DND-41 (cell line): ENCODE measurements at regions not wholly inside any gene's neighbourhood (a gene's known extent, or its start where the extent isn't known, plus 50 kb on each side); places are given as distances from the start of the nearest gene placed in this dataset.

Source experiments
- CTCF ChIP-seq: IDR thresholded peaks from 2 replicates; pipeline ENCODE4 v1.5.1; 2012; ENCODE audit warnings: borderline replicate concordance, low read length, moderate library complexity, mild to moderate bottlenecking; ENCODE audit not compliant: poor library complexity, severe bottlenecking; ENCODE audit errors: extremely low read depth
- EZH2 ChIP-seq: IDR thresholded peaks from 3 replicates; pipeline ENCODE4 v1.6.1; 2012; ENCODE audit warnings: borderline replicate concordance, low read depth, mild to moderate bottlenecking, moderate library complexity, low read length, inconsistent platforms; ENCODE audit not compliant: severe bottlenecking

GRCh38 chr16:76175718-76176117 is 101.5 kb upstream of the CNTNAP4 start:
- no peak for TF ChIP-seq CTCF
- no peak for TF ChIP-seq EZH2
